Panc1 (cell line): ENCODE measurements at regions not wholly inside any gene's neighbourhood (a gene's known extent, or its start where the extent isn't known, plus 50 kb on each side); places are given as distances from the start of the nearest gene placed in this dataset.

Experiments
- ATAC-seq: fragments of 200-7000 bp; cut with Tn5 transposase; 2 replicates; pipeline ENCODE4 v1.9.1; 2020; ENCODE audit warnings: mild to moderate bottlenecking, moderate library complexity
- BruUV-seq: library from RNA; stranded (reverse); fragments of 400-500 nt; replicated peaks from 2 replicates; lab custom pipeline; 2021; lab: Mats Ljungman, UMichigan
- CTCF ChIA-PET: fragments of 300-600 bp; sonication (Branson Sonifier 250); formaldehyde crosslinking; loops from one replicate; lab custom pipeline; 2022; ENCODE audit warnings: antibody characterized with exemption; lab: Charles Lee
- POLR2A ChIA-PET: fragments of 300-600 bp; sonication (Branson Sonifier 250); formaldehyde crosslinking; loops from one replicate; lab custom pipeline; 2022; ENCODE audit warnings: antibody characterized with exemption; lab: Charles Lee
- DNase-seq: peaks from one replicate; pipeline ENCODE4 v3.0.0-alpha.2; 2010; ENCODE audit warnings: low read depth, low spot score
- H3K27ac ChIP-seq: 2 replicates; pipeline ENCODE4 v1.5.1; 2011; ENCODE audit warnings: mild to moderate bottlenecking, low read length, inconsistent platforms
- H3K27me3 ChIP-seq: fragments of 200-500 bp; sonication (Bioruptor generic); 2 replicates; pipeline ENCODE4 v1.6.0; 2014; ENCODE audit warnings: low read length, inconsistent platforms; ENCODE audit not compliant: control insufficient read depth, insufficient read depth
- H3K36me3 ChIP-seq: fragments of 200-500 bp; sonication (Bioruptor generic); 2 replicates; pipeline ENCODE4 v1.5.1; 2014; ENCODE audit warnings: inconsistent platforms, mild to moderate bottlenecking, low read length, moderate library complexity; ENCODE audit not compliant: control insufficient read depth, insufficient read depth
- H3K4me1 ChIP-seq: 2 replicates; pipeline ENCODE4 v1.5.1; 2011; ENCODE audit warnings: inconsistent platforms, mild to moderate bottlenecking, low read length, moderate library complexity; ENCODE audit not compliant: control insufficient read depth, insufficient read depth
- H3K4me3 ChIP-seq, 2 experiments: 2 replicates each; pipeline ENCODE4 v1.5.1; 2011 to 2012; ENCODE audit warnings: low read depth in 2 of 2, low read length in 2 of 2, mild to moderate bottlenecking in 2 of 2, inconsistent platforms in 1 of 2, moderate library complexity in 1 of 2
- H3K9me3 ChIP-seq: fragments of 200-500 bp; sonication (Bioruptor generic); 2 replicates; pipeline ENCODE4 v1.5.1; 2014; ENCODE audit warnings: low read depth, mild to moderate bottlenecking, inconsistent platforms, low read length, moderate library complexity; ENCODE audit not compliant: control insufficient read depth, insufficient read depth
- POLR2AphosphoS5 ChIP-seq: IDR thresholded peaks from 2 replicates; pipeline ENCODE4 v1.6.1; 2012; ENCODE audit warnings: mild to moderate bottlenecking, low read depth, low read length, moderate library complexity
- SIN3A ChIP-seq: IDR thresholded peaks from 2 replicates; pipeline ENCODE4 v1.6.1; 2012; ENCODE audit warnings: low read depth, mild to moderate bottlenecking, low read length, moderate library complexity, borderline replicate concordance; ENCODE audit not compliant: insufficient read depth
- TCF7L2 ChIP-seq: IDR thresholded peaks from 2 replicates; pipeline ENCODE4 v1.6.1; 2011; ENCODE audit warnings: mild to moderate bottlenecking, low read depth, low read length, inconsistent platforms
- in situ Hi-C: cut with HindIII; loops from 2 replicates; pipeline ENCODE4 v1.10.0; 2016; ENCODE audit warnings: low sequenced_read_pairs, low pct_unique_long_range_greater_than_20kb
- intact Hi-C: fragments of 100-400 bp; cut with micrococcal nuclease; formaldehyde crosslinking; loops from one replicate; pipeline ENCODE4 v1.10.0; 2022; ENCODE audit not compliant: unreplicated experiment
- TF ChIP-seq, protein P1 (sequence below), 2 experiments: IDR thresholded peaks; 2 replicates each; pipeline ENCODE4 v1.6.1; 2011 to 2012; ENCODE audit warnings: low read depth in 2 of 2, control low read depth in 1 of 2, low read length in 1 of 2, mild to moderate bottlenecking in 1 of 2, moderate library complexity in 1 of 2; ENCODE audit not compliant: insufficient read depth in 1 of 2
- TF ChIP-seq, protein P2 (sequence below): fragments of 450-650 bp; IDR thresholded peaks from 2 replicates; pipeline ENCODE4 v1.5.1; 2017; ENCODE audit warnings: mild to moderate bottlenecking

DNA sequence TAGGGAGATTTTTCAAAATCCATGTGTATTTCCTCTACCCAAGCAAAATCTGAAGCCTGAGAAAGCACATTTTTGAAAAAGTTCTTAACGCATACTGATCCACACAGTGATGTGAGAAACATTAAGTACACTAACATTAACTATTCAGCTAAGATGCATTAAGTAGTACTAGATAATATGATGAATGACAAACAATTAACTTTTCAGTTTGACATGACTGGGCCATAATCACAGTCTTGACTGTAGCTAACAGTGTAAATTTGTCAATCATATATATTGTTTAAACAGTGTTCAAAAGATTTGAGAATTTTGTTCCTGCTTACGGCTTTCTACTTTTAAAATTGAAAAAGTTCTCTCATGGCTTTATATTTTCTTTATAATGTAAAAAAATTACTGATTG lies 72.0 kb downstream of the CNTN3 start:
- DNase-seq (no peak), ATAC-seq (no peak)
- in situ Hi-C loops: no loop called here
- no peaks in the 10 kb centered on the region for H3K4me1 ChIP-seq
- TF ChIP-seq, protein P1, sequence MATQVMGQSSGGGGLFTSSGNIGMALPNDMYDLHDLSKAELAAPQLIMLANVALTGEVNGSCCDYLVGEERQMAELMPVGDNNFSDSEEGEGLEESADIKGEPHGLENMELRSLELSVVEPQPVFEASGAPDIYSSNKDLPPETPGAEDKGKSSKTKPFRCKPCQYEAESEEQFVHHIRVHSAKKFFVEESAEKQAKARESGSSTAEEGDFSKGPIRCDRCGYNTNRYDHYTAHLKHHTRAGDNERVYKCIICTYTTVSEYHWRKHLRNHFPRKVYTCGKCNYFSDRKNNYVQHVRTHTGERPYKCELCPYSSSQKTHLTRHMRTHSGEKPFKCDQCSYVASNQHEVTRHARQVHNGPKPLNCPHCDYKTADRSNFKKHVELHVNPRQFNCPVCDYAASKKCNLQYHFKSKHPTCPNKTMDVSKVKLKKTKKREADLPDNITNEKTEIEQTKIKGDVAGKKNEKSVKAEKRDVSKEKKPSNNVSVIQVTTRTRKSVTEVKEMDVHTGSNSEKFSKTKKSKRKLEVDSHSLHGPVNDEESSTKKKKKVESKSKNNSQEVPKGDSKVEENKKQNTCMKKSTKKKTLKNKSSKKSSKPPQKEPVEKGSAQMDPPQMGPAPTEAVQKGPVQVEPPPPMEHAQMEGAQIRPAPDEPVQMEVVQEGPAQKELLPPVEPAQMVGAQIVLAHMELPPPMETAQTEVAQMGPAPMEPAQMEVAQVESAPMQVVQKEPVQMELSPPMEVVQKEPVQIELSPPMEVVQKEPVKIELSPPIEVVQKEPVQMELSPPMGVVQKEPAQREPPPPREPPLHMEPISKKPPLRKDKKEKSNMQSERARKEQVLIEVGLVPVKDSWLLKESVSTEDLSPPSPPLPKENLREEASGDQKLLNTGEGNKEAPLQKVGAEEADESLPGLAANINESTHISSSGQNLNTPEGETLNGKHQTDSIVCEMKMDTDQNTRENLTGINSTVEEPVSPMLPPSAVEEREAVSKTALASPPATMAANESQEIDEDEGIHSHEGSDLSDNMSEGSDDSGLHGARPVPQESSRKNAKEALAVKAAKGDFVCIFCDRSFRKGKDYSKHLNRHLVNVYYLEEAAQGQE (IDR thresholded peaks at IDR 0.05; ENCODE audit: insufficient read depth in 1 of 2, low read depth in 2 of 2, low read length in 1 of 2): no peak
- TF ChIP-seq TCF7L2: no peak
- TF ChIP-seq SIN3A: no peak
- TF ChIP-seq, protein P2, sequence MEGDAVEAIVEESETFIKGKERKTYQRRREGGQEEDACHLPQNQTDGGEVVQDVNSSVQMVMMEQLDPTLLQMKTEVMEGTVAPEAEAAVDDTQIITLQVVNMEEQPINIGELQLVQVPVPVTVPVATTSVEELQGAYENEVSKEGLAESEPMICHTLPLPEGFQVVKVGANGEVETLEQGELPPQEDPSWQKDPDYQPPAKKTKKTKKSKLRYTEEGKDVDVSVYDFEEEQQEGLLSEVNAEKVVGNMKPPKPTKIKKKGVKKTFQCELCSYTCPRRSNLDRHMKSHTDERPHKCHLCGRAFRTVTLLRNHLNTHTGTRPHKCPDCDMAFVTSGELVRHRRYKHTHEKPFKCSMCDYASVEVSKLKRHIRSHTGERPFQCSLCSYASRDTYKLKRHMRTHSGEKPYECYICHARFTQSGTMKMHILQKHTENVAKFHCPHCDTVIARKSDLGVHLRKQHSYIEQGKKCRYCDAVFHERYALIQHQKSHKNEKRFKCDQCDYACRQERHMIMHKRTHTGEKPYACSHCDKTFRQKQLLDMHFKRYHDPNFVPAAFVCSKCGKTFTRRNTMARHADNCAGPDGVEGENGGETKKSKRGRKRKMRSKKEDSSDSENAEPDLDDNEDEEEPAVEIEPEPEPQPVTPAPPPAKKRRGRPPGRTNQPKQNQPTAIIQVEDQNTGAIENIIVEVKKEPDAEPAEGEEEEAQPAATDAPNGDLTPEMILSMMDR: no peak
- ChIA-PET POLR2A (no interaction called here), CTCF (no interaction called here)
- H3K27me3 ChIP-seq: no peaks in the 10 kb centered on the region
- intact Hi-C loops: no loop called here
- no peaks in the 10 kb centered on the region for H3K36me3 ChIP-seq
- no TSS peak for BruUV-seq
- H3K9me3 ChIP-seq: no peaks in the 10 kb centered on the region
- H3K4me3 ChIP-seq: no peak overlapping the region
- H3K27ac ChIP-seq: no peak overlapping the region

DNA sequence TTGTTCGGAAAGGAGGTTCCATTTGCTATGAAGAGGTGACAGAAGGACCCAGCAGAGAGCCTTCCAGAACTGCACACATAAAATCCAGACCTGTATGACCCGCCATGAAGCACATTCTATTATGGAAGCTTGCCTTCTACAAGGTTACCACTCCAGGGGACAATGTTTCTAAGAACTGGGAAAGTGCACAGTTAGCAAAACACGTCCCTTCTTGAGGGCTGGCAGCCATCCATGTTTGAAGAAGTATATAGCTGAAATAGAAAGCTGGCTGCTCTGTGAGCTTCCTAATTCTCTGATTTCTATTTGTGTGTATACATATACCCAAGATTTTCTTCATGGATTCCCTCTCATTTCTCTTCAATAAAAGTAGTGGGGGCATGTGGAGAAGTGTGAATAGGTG lies 74.6 kb downstream of the CNTN3 start:
- TF ChIP-seq, protein P2: no peak
- TF ChIP-seq, protein P1 (IDR thresholded peaks at IDR 0.05; ENCODE audit: insufficient read depth in 1 of 2, low read depth in 2 of 2, low read length in 1 of 2): no peak
- TF ChIP-seq SIN3A (no peak), TCF7L2 (no peak), POLR2AphosphoS5 (no peak)
- in situ Hi-C loops: no loop called here
- H3K27me3 ChIP-seq: no peaks in the 10 kb centered on the region
- no peaks in the 10 kb centered on the region for H3K4me1 ChIP-seq
- BruUV-seq: no TSS peak
- ChIA-PET CTCF (no interaction called here), POLR2A (no interaction called here)
- H3K9me3 ChIP-seq: no peaks in the 10 kb centered on the region
- H3K36me3 ChIP-seq: no peaks in the 10 kb centered on the region
- H3K27ac ChIP-seq: no peak overlapping the region
- DNase-seq (no peak), ATAC-seq (no peak)
- no peak overlapping the region for H3K4me3 ChIP-seq
- intact Hi-C loops: no loop called here
